Germinal center (tissue), 1 donor: ENCODE measurements at regions not wholly inside any gene's neighbourhood (a gene's known extent, or its start where the extent isn't known, plus 50 kb on each side); places are given as distances from the start of the nearest gene placed in this dataset.
"Not testable (repeated sequence)": the region's sequence is repeated elsewhere in the genome, so short reads cannot be mapped to it uniquely, and the experiment has no call there.

ENCODE experiments used
- DNase-seq: peaks from one replicate; pipeline ENCODE4 v3.0.0; 2012; ENCODE audit warnings: mixed read lengths, low spot score

DNA sequence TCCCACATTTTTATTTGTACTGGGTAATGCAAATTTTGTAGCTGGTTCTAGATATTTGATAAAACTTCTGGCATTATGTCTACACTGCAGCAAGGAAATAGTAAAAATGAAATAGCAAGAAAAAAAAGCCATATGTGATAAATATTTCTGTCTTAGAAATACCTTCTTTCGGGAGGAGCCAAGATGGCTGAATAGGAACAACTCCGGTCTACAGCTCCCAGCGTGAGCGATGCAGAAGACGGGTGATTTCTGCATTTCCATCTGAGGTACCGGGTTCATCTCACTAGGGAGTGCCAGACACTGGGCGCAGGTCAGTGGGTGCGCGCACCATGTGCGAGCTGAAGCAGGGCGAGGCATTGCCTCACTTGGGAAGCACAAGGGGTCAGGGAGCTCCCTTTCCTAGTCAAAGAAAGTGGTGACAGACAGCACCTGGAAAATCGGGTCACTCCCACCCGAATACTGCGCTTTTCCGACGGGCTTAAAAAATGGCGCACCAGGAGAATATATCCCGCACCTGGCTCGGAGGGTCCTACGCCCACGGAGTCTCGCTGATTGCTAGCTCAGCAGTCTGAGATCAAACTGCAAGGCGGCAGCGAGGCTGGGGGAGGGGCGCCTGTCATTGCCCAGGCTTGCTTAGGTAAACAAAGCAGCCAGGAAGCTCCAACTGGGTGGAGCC, 461.4 kb downstream of the ZWINT start:
- DNase-seq = not testable (repeated sequence)

DNA sequence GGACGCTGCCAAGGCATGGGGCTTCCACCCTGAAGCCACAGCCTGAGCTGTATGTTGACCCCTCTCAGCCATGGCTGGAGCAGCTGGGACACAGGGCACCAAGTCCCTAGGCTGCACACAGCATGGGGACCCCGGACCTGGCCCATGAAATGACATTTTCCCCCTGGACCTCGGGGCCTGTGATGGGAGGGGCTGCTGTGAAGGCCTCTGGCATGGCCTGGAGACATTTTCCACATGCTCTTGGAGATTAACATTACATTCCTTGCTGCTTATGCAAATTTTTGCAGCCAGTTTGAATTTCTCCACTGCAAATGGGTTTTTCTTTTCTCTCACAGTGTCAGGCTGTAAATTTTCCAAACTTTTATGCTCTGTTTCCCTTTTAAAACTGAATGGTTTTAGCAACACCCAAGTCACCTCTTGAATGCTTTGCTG, 463.6 kb downstream of the ZWINT start:
- DNase-seq = no peak

DNA sequence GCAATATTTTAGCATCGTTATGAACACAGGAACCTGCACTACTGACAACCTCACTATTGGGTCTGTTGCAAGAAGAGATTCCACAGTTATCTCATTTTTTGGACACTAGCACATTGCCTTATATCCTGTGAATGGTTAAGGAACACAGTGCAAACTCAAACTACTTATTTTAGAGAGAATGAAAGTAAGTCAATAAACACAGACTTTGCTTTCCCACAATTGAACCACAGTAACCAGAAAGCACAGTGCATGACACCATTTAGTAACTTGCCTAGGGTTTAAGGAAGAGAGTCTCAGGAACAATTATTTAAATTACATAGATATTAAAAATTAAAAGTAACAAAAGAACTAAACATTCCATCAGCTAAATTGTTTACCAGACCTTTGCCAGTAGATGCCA, 468.8 kb downstream of the ZWINT start:
- DNase-seq = no peak

DNA sequence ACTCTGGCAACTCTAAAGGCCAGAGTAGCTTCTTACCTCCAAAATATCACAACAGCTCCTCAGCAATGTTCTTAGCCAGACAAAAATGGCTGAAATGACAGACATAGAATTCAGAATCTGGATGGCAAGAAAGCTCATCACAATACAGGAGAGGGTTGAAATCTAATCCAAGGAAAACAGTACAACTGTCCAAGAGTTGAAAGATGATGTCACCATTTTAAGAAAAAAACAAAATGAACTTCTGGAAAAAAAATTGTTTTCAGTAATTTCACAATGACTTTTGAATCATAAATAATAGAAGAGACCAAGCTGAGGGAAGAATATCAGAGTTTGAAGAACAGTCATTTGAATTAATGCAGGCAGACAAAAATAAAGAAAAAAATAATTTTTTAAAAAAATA, 479.5 kb downstream of the ZWINT start:
- DNase-seq = no peak

DNA sequence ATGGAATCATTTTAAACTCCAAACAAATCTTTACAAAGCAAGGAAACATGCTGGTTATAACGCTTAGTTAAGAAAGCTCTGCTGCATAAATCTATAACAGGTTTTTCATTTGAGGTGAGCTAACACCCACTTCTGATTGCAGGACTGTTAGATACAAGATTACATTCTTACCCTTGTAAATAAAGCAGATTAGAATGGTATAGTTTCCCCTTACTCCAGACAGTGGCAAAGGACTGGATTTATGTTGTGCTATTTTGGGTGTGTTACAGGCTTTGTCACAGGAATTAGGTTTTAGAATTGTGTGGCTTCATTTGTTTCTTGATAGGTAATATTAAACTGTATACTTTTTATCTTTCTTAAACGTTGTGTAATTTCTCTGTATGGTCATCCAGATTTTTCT, 487.6 kb downstream of the ZWINT start:
- no peak for DNase-seq

DNA sequence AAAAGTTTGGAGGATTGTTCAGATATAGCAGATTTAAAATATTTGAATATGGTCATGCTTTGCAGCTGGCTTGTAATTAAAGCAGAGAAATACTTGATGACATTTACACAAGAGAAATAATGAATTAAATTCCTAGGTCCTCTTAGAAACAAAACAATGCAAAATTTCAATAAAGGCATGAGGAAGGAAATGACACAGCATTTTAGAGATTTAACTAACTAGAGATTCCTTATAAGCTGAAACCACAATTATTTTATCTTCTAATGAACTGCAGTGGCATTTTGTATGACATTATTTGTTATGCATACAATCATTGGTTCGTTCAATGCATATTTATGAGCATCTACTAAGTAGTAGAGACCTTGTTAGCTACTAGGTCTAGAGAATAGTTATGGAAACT, 490.9 kb downstream of the ZWINT start:
- DNase-seq = no peak

DNA sequence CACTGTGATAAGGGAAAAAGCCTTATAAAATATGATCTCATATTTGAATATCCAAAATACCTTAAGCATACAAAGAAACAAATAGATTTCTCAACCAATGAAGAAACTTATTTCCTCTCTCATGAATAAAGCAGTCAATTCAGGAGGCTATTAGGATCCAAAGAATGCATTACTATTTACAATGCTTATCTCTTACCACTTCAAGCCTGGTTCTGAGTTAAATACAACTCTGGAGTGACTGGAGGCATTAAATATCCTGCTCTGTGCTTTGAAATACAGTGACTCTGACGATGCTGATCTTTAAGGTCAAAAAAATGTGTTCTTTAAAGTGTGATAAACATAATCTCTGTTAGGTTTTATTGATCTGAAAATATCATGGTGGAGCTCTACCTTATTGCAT, 493.2 kb downstream of the ZWINT start:
- DNase-seq = no peak

DNA sequence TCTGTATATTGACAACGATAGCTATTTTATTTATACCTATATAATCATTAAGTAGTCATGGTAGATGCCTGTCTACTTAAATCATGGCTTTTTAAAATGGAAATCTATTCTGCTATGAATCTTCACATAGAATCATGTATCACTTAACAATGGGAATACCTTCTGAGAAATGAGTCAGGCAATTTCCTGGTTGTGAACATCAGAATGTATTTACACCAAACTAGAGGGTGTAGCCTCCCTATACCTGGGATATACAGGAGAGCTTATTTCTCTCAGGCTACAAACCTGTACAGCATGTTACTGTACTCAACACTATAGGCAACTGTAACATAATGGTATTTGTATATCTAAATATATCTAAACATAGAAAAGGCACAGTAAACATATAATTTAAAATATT, 502.3 kb downstream of the ZWINT start:
- DNase-seq = no peak

DNA sequence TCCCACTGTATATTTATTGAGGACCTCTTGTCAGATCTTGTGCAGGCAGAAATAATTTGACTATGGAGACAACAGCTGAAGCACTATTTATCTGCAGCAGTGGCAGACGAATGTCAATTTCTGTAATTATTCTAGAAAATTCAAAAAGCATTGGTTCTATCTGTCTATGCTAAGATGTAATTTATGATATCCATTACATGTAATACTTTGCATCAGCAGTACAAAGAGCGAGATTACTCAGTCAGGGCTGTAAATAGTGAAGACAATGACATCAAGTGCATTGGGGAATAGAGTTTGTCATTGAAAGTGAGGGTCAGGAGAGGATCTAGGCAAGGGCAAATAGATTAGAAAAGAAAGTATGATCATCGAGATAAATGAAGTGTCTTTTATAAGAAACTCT, 508.2 kb downstream of the ZWINT start:
- DNase-seq = no peak

DNA sequence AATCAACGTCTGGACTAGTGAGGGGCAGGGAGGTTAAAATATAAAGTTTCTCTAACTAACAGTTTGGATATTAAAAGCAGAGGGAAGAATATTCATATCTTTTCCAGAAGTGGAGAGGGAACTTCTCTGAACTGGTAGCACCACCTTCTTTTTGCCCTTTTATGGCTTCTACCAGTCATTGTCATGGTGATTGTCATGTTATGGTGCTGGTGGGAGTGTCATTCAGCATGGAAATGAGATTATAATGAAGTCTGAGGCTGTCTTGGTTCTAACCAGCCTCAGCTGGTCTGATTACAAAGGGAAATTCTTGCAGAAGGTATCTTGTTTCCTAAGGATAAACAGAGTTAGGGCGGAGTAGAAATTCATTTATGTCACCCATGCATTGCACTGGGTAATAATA, 523.8 kb downstream of the ZWINT start:
- DNase-seq = no peak

DNA sequence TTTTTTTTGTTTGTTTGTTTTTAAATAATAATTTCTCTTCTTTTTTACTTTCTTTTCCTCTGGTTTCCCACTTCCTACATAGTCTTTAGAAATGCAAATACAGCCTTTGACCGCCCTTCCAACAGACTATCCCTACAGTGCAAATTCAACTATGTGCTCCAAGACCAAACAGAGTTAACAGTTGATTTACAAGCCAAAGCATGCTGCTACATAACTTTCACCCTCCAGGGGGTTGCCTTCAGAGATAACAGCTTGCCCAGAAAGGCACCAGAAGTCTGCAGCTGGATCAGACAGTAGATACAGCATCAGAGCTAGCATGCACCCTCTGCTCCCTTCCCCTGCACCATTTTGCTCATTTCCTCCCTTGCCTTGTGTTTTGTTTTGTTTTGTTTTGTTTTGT, 539.0 kb downstream of the ZWINT start:
- no peak for DNase-seq

DNA sequence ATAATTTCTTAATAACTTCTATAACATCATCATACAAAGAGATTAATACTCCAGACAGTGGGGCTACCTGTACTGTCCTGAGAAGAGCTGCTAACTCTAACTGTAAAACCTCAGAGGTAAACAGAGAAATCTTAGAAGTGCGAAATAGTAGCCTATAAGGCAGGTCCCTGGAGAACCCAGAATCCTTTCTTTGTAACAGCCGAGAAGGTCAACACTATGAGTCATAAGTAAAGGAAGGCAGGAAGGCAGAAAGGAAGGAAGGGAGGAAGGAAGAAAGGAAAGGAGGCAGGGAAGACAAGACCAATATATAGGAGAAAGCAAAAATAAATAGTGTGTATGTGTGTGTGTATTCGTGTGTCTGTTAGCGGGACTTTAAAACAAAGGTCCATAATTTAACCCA, 540.6 kb downstream of the ZWINT start:
- DNase-seq = no peak

DNA sequence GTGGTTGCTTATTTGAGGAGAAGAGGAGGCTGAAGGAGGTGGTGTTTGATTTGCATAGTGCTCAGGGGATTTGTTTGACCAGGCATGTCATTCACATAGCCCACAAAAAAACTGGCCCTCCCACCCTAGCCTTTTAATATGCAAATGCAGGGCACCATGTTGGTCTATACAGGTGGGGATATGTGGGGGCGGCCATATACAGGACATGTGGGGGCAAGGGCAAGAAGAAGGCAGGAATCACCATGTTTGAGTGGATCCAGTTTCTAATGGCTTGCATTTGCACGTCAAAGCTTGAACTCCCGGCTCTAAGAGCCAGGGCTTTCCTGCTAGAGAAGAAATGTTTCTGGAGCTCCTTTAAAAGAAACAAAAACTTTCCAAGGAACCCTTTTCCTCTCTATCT, 541.0 kb downstream of the ZWINT start:
- no peak for DNase-seq

DNA sequence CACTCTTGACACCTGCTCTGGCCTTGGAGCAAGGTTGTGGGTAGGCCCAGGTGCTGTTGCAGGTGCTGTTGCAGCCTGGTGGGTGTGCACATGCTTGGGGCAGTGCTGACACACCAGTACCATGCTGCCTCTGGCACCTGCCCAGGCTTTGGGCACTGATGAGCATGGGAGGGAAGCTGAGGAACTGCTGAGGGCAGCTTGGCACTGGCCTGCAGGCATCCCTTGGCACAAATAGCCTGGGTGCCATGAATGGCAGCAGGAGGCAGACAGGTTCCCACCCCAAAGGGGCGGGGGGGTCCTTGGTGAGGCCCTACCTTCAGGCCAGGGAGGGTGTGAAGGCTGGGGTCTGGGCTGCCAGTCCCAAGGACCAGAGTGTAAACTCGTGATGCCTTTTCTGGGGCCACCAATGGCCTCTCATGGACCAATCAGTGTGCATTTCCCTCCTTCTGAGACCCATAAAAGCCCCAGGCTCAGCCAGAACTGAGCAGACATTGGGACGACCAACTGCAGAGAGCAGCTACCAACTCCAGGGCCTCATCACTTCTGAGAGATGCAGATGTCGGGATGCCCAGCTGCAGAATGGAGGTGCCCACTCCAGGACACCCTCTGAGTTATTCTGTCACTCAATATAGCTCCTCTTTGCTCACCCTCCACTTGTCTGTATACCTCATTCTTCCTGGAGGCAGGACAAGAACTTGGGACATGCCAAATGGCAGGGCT, 547.4 kb downstream of the ZWINT start:
- DNase-seq = no peak

DNA sequence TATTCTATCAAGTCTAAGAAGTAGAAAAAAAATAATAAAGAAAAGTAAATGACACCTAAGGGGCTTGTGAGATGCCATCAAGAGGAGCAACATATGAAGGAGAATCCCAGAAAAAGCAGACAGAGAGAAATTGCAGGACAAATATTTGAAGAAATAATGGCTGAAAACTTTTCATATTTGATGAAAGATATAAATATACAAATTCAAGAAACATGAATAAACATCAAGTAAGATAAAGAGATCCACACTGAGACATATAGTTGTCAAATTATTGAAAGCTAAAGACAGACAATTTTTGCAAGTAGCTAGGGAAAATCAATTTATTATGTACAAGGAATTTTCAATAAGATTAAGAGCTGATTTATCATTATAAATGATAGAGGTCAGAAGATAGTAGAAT, 558.0 kb downstream of the ZWINT start:
- DNase-seq = no peak

DNA sequence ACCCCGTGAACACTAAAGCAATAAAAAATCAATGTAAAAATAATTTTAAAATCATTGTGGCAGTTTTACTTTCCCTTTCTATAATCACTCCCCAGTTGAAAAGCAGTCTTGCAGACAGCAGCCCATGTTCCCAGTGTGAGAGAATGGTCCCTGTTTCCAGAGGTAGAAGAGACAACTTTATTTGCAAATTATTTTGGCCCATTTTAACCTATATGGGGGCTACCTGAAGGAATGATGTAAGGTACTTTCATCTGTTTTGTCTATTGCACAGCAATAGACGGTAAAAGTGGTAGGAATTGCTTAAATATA, 559.8 kb downstream of the ZWINT start:
- DNase-seq = no peak

DNA sequence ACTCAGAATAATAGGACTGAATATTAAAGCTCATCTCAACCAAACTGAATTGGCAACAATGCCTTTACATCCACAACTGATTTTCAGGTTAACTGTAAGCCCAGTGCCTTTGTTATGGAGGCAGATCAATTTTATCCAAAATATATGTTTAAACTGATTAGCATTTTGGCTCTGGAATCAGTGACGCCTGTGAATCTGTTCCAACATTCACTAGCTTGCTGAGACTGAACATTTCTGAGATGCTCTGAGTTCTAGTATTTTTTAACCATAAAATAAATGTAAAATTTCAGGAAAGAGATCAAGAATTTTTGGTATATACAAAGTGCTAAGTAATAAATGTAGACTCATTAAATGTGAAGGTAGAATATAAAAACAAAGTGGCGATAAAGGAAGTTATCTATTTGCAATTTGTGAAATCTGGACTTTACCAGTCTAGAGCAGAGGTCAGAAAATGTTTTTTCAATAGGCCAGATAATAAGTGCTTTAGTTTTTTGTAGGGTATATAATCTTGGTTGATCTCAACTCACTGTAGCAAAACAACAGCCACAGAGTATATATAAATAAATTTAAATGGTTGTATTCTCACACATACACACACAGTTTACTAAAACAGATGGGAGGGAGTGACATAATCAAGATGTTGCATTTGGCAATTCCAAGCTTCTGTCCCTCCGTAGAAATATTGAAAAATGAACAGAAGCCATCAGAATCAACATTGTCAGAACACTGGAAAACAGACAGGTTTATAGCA, 560.3 kb downstream of the ZWINT start:
- DNase-seq = no peak

DNA sequence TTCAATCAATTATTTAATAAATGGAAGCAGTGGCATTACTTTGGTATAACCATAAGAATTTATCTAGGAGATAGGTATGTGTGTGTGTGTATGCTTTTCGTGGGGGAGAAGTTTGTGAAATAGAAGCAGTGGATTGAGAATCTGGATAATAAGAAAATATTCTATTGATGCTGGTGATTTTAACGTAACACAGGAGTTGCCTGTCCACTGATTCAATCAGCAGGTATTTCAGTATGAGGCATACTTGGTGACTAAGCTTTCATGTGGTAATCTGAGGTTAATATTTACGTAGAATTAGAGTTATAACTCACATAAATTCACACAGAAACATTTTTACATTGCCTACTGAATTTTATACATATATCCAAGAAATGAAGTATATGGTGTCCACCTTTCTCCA, 568.0 kb downstream of the ZWINT start:
- no peak for DNase-seq

DNA sequence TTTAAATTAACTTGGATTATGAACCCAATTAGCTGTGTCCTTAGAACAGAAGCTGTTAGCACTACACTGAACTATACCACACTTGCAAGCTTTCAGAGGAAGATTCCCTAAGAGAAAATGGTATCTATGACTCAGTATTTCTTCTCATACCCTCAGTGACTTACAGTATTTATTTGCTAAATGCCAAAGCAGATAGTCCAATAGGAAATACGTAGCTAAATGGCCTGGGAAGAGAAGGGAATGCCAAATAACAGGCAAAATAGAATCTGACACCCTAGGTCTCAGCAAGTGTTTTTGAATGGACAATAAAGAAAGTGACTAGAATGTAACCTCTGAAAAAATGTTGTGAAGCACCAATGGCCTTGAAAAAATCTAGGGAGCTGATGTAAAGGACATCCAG, 570.8 kb downstream of the ZWINT start:
- DNase-seq = not testable (repeated sequence)

DNA sequence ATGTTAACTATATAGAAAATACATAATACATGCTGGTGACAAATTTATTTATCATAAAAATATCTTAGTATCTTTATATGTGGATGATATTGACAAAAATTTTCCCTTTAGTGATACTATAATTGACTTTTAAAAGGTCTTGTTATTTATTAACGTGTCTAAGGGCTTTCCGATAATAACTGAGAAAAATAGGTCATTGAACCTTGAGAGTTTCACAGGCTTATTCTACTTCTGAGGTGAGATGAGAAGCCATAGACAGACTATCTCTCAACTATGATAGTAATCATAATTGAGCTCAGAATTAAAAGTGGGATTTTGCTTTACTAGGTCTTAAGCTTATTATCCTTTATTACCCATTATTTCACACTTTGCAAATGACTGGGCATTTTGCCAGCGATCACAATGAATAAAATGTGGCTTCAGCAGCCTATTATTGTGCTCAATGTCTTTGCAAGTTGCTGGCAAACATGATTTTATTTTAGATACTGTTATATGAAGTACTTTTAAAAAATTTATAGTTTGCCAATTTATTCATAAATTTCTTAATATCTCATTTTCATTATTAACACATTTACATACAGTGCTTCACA, 574.5 kb downstream of the ZWINT start:
- DNase-seq = no peak

DNA sequence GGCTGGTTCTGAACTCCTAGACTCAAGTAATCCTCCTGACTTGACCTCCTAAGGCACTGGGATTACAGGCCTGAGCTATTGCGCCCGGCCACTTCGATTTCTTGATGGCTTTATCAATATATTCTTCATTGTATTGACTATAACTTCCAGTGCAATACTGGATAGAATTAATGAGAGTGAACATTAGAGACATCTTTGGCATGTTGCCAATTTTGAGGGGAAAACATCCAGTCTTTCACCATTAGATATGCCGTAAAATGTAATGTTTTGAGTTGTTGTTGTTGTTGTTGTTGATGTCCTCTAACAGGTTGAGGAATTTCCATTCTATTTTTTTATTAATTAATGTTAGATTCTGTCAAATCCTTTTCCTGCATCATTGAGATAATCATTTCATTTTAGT, 578.9 kb downstream of the ZWINT start:
- no peak for DNase-seq

DNA sequence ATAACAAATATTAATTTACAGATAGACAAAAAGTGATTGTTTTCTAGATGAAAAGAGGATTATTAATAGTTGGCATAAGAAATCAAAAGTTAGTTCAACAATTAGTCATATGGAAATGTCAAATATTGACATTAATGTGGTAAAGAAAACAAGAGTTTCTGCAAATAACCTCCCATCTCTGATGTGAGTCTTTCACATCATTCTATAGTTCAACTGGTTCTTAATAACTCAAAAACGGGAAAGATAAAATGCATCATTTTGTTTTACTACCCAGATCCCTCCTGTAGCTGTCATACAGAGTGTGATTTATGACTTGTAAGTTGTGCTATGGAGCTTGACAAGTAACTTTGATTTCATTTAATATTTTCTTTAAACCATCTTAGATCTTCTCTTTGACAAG, 594.8 kb downstream of the ZWINT start:
- no peak for DNase-seq

DNA sequence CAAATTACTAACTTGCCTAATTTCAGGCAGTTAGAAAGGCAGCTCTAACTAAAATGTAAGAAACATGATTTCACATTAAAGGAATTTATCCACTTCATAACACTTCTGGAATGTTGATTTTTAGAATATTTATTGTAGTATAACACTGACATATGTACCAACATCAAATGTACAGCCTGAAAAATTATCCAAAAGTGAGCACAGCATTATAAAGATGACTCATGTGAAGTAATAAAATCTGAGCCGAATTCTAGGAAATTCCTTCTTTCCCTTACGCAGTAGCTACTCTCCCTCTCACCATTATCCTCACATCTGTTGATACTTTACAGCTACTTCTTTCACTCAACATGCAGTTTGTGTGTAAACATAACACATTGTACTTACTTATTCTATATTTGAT, 610.6 kb downstream of the ZWINT start:
- no peak for DNase-seq
